Vagina (tissue), 2 donors: ENCODE measurements at regions not wholly inside any gene's neighbourhood (a gene's known extent, or its start where the extent isn't known, plus 50 kb on each side); places are given as distances from the start of the nearest gene placed in this dataset.
"Not testable (repeated sequence)": the region's sequence is repeated elsewhere in the genome, so short reads cannot be mapped to it uniquely, and the experiment has no call there.

Source experiments
- CTCF ChIP-seq, 3 experiments: fragments of 450-650 bp in 2 of 3; fragments of 200-600 bp in 1 of 3; sonication (generic) in 1 of 3; IDR thresholded peaks; one replicate each; pipeline ENCODE4 v1.5.1; 2017 to 2019; ENCODE audit warnings: antibody characterized with exemption in 3 of 3, mild to moderate bottlenecking in 2 of 3, moderate library complexity in 2 of 3
- POLR2A ChIP-seq, 2 donors: fragments of 450-650 bp; IDR thresholded peaks; one replicate each; pipeline ENCODE4 v1.6.1; 2017; ENCODE audit warnings: antibody characterized with exemption in 2 of 2, mild to moderate bottlenecking in 2 of 2, moderate library complexity in 2 of 2
- POLR2AphosphoS5 ChIP-seq, 2 donors: sonication (generic); formaldehyde crosslinking; IDR thresholded peaks; one replicate each; pipeline ENCODE4 v1.9.0; 2017; ENCODE audit warnings: antibody characterized with exemption in 2 of 2, mild to moderate bottlenecking in 2 of 2, low read depth in 1 of 2; ENCODE audit not compliant: insufficient read depth in 1 of 2

GRCh38 chr16:29194185-29194844 lies 209.5 kb downstream of the LAT start:
- not testable (repeated sequence) for TF ChIP-seq CTCF (IDR thresholded peaks at IDR 0.05); POLR2A (IDR thresholded peaks at IDR 0.05); POLR2AphosphoS5 (IDR thresholded peaks at IDR 0.05; ENCODE audit: insufficient read depth in 1 of 2, low read depth in 1 of 2)
